Activated CD4-positive, alpha-beta T cell treated with anti-CD3 and anti-CD28 coated beads, Interleukin-2, amount 10 ng/mL, durations not matched to agents 7 days and 5 days (primary cell): ENCODE measurements at regions not wholly inside any gene's neighbourhood (a gene's known extent, or its start where the extent isn't known, plus 50 kb on each side); places are given as distances from the start of the nearest gene placed in this dataset.

Source experiments
- CTCF ChIA-PET: fragments of 350-600 bp; sonication (Branson Sonifier 250); formaldehyde crosslinking; loops from one replicate; lab custom pipeline; 2021; ENCODE audit warnings: antibody characterized with exemption; lab: Charles Lee
- POLR2A ChIA-PET: fragments of 350-600 bp; sonication (Branson Sonifier 250); formaldehyde crosslinking; loops from one replicate; lab custom pipeline; 2021; ENCODE audit warnings: antibody characterized with exemption; lab: Charles Lee
- DNase-seq: peaks from one replicate; pipeline ENCODE4 v3.0.0-alpha.2; 2020
- H3K27ac Mint-ChIP-seq: one replicate; pipeline ENCODE4 v1.8.0; 2021; ENCODE audit warnings: mild to moderate bottlenecking, moderate library complexity, mixed read lengths
- H3K27me3 Mint-ChIP-seq: one replicate; pipeline ENCODE4 v1.8.0; 2021; ENCODE audit warnings: mixed read lengths
- H3K36me3 Mint-ChIP-seq: one replicate; pipeline ENCODE4 v1.8.0; 2021; ENCODE audit warnings: low read depth, mixed read lengths
- H3K4me1 Mint-ChIP-seq: one replicate; pipeline ENCODE4 v1.8.0; 2021; ENCODE audit warnings: mixed read lengths
- H3K4me3 Mint-ChIP-seq: one replicate; pipeline ENCODE4 v1.8.0; 2021; ENCODE audit warnings: mild to moderate bottlenecking, moderate library complexity, mixed read lengths
- H3K9me3 Mint-ChIP-seq: one replicate; pipeline ENCODE4 v1.8.0; 2021; ENCODE audit warnings: mixed read lengths

- Mint-ChIP-seq H3K27ac (no peak overlapping the region), H3K4me3 (no peak overlapping the region), H3K27me3 (no peaks in the 10 kb centered on the region), H3K36me3 (no peaks in the 10 kb centered on the region), H3K9me3 (no peaks in the 10 kb centered on the region), H3K4me1 (no peaks in the 10 kb centered on the region)
- DNase-seq = no peak
- ChIA-PET POLR2A (no interaction called here), CTCF (no interaction called here)
Measured at GRCh38 chr18:38330573-38330972, 765.0 kb upstream of the CELF4 start.

DNA sequence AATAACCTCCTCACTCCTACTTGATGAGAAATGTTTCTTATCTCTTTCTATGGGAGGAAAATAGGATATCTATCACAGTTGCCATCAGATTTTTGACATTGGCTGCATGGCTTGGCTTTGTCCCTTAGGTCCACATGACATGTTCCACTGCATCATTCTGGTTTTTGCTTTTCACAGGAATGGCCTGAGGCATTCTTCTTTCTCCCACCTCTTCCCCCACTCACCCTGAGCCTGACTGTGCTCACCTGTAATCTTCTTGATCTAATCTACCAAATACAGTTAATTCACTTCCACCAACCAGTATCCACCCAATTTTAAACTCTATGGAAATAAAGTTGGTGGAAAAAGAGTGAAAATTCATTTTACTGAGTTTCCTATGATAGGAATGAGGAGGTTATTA is 763.5 kb upstream of the CELF4 start:
- no peak overlapping the region for H3K4me3 Mint-ChIP-seq
- no peak overlapping the region for H3K27ac Mint-ChIP-seq
- POLR2A ChIA-PET = no interaction called here
- H3K4me1 Mint-ChIP-seq = no peaks in the 10 kb centered on the region
- CTCF ChIA-PET = interaction anchor here (0.6 kb wide), 1 partner anchor 1465 kb away, joined by 4 read pairs; no protein-coding TSS in a partner anchor
- H3K9me3 Mint-ChIP-seq = no peaks in the 10 kb centered on the region
- H3K27me3 Mint-ChIP-seq = no peaks in the 10 kb centered on the region
- H3K36me3 Mint-ChIP-seq = no peaks in the 10 kb centered on the region
- DNase-seq = no peak

DNA sequence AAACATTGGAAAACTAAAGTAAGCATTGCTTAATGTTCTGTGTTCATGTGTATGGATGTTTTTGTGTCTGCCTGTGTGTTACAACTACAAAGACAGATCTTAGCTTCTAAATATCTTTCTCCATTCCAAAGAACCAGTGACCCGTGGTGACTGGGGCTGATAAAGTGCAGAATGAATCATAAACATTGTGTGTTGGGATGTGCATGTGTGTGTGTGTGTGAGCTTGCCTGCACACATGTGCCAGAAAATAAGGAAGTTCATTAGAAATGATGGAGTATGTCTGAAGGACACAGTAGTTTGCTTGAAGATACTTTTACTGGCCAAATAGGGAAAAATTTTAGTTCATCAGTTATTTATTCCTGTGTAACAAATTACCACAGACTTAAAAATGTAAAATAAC is 756.6 kb upstream of the CELF4 start:
- Mint-ChIP-seq H3K4me3 (no peak overlapping the region), H3K36me3 (no peaks in the 10 kb centered on the region), H3K27me3 (no peaks in the 10 kb centered on the region), H3K9me3 (no peaks in the 10 kb centered on the region), H3K27ac (no peak overlapping the region), H3K4me1 (no peaks in the 10 kb centered on the region)
- DNase-seq = no peak
- CTCF ChIA-PET = no interaction called here
- POLR2A ChIA-PET = no interaction called here

- ChIA-PET POLR2A (no interaction called here), CTCF (no interaction called here)
- Mint-ChIP-seq H3K9me3 (no peaks in the 10 kb centered on the region), H3K4me3 (no peak overlapping the region), H3K36me3 (no peaks in the 10 kb centered on the region), H3K27me3 (no peaks in the 10 kb centered on the region), H3K4me1 (no peaks in the 10 kb centered on the region), H3K27ac (no peak overlapping the region)
- no peak for DNase-seq
Measured at GRCh38 chr18:38321262-38321661, 755.7 kb upstream of the CELF4 start.

DNA sequence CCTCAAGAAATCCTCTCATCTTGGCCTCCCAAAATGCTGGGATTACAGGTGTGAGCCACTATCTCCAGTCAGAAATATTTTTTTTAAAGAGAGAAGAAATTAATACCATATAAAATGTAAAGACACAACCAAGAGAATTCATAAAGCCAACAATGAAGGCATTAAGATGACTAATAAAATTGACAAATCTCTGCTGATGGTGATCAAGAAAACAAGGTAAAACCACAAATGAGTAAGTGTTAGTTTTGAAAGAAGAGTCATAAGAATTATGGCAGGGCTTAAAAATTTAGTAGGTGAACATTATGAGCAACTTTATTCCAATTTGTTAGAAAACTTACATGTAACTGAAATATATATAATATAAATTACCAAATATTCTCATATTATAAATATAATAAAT is 752.8 kb upstream of the CELF4 start:
- POLR2A ChIA-PET = no interaction called here
- Mint-ChIP-seq H3K36me3 (no peaks in the 10 kb centered on the region), H3K27ac (no peak overlapping the region), H3K9me3 (peaks cover 9% of the 10 kb centered on the region), H3K4me1 (no peaks in the 10 kb centered on the region), H3K27me3 (no peaks in the 10 kb centered on the region), H3K4me3 (no peak overlapping the region)
- no peak for DNase-seq
- CTCF ChIA-PET = no interaction called here

DNA sequence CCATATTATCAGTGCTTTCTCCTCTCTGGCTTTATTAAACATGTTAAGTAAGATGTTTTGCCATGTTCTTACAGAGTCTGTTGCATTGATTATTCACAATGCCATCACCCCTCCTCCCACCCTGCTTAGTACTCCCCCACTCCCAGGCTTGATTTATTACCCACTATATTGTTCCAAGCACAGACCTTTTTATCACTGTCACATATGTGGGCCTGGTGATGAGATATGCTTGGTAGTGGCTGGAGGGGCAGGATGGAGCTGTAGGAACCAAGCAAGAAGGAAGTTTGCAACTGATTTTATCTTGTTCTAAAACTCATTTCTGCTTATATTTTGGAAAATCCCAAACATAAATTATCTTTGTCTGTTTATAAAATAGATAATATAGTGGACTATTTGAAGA is 748.2 kb upstream of the CELF4 start:
- ChIA-PET POLR2A (no interaction called here), CTCF (no interaction called here)
- Mint-ChIP-seq H3K4me3 (no peak overlapping the region), H3K36me3 (no peaks in the 10 kb centered on the region), H3K27ac (no peak overlapping the region), H3K9me3 (peaks cover 9% of the 10 kb centered on the region), H3K4me1 (no peaks in the 10 kb centered on the region), H3K27me3 (no peaks in the 10 kb centered on the region)
- no peak for DNase-seq

DNA sequence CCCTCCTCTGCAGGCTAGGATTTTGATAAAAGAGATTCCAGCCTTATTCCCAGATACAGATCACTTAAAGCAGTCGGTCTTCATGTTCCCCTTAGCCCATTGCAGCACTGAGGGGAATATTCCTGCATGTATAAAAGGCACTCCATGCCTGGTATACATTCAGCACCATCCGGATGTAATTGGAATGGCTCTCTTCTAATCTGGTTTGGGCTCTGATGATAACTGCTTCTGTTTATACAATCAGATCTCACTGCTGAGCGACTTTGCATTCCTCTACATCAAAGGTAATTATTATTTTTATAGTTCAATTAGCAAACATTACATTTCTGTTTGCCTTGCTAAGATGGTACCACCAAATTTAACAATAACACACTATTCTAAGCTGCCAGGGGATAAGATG is 746.9 kb upstream of the CELF4 start:
- CTCF ChIA-PET = no interaction called here
- H3K27me3 Mint-ChIP-seq = no peaks in the 10 kb centered on the region
- POLR2A ChIA-PET = no interaction called here

GRCh38 chr18:38310936-38311335 is 745.3 kb upstream of the CELF4 start:
- H3K27me3 Mint-ChIP-seq = no peaks in the 10 kb centered on the region
- no peak overlapping the region for H3K4me3 Mint-ChIP-seq
- peaks cover 9% of the 10 kb centered on the region for H3K9me3 Mint-ChIP-seq
- no peaks in the 10 kb centered on the region for H3K36me3 Mint-ChIP-seq
- CTCF ChIA-PET = no interaction called here
- DNase-seq = no peak
- no peak overlapping the region for H3K27ac Mint-ChIP-seq
- no peaks in the 10 kb centered on the region for H3K4me1 Mint-ChIP-seq
- POLR2A ChIA-PET = no interaction called here

More for the DNA sequence above, 746.9 kb upstream of the CELF4 start:
- H3K4me3 Mint-ChIP-seq = no peak overlapping the region
- peaks cover 9% of the 10 kb centered on the region for H3K9me3 Mint-ChIP-seq
- H3K4me1 Mint-ChIP-seq = no peaks in the 10 kb centered on the region
- H3K36me3 Mint-ChIP-seq = no peaks in the 10 kb centered on the region
- DNase-seq = no peak
- H3K27ac Mint-ChIP-seq = no peak overlapping the region

- Mint-ChIP-seq H3K36me3 (no peaks in the 10 kb centered on the region), H3K4me1 (no peaks in the 10 kb centered on the region), H3K9me3 (no peaks in the 10 kb centered on the region), H3K27me3 (no peaks in the 10 kb centered on the region), H3K27ac (no peak overlapping the region), H3K4me3 (no peak overlapping the region)
- ChIA-PET POLR2A (no interaction called here), CTCF (no interaction called here)
- DNase-seq = no peak
Measured at GRCh38 chr18:38307914-38308313, 742.3 kb upstream of the CELF4 start.

GRCh38 chr18:38305961-38306360 is 740.4 kb upstream of the CELF4 start:
- no peaks in the 10 kb centered on the region for H3K9me3 Mint-ChIP-seq
- no peak overlapping the region for H3K27ac Mint-ChIP-seq
- ChIA-PET CTCF (no interaction called here), POLR2A (no interaction called here)
- no peaks in the 10 kb centered on the region for H3K36me3 Mint-ChIP-seq
- no peaks in the 10 kb centered on the region for H3K27me3 Mint-ChIP-seq
- no peak overlapping the region for H3K4me3 Mint-ChIP-seq
- DNase-seq = no peak
- no peaks in the 10 kb centered on the region for H3K4me1 Mint-ChIP-seq

DNA sequence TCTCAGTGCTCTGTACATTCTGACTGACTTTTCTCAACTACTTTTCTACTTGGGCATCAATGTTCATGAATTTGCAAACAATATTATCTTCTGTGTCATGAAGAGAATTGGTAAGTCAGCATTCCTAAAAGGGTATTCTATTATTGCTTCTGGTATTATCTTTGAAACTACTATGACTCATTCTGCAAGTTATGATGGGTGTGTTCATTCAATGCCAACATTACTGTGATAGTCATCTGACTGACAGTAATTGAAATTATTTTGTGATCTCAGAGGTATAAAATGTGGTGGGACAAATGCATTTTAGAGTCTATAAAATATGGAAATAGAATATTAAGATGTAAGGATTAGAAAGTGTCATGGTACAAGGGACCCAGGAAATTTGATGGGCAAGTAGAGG is 736.0 kb upstream of the CELF4 start:
- no peaks in the 10 kb centered on the region for H3K4me1 Mint-ChIP-seq
- no peak overlapping the region for H3K4me3 Mint-ChIP-seq
- ChIA-PET CTCF (no interaction called here), POLR2A (no interaction called here)
- DNase-seq = no peak
- no peaks in the 10 kb centered on the region for H3K27me3 Mint-ChIP-seq
- H3K27ac Mint-ChIP-seq = no peak overlapping the region
- no peaks in the 10 kb centered on the region for H3K9me3 Mint-ChIP-seq
- H3K36me3 Mint-ChIP-seq = no peaks in the 10 kb centered on the region

GRCh38 chr18:38297910-38298309 is 732.3 kb upstream of the CELF4 start:
- CTCF ChIA-PET = no interaction called here
- POLR2A ChIA-PET = no interaction called here
- DNase-seq = no peak
- no peaks in the 10 kb centered on the region for H3K4me1 Mint-ChIP-seq
- no peaks in the 10 kb centered on the region for H3K36me3 Mint-ChIP-seq
- no peak overlapping the region for H3K4me3 Mint-ChIP-seq
- H3K9me3 Mint-ChIP-seq = no peaks in the 10 kb centered on the region
- no peak overlapping the region for H3K27ac Mint-ChIP-seq
- no peaks in the 10 kb centered on the region for H3K27me3 Mint-ChIP-seq

DNA sequence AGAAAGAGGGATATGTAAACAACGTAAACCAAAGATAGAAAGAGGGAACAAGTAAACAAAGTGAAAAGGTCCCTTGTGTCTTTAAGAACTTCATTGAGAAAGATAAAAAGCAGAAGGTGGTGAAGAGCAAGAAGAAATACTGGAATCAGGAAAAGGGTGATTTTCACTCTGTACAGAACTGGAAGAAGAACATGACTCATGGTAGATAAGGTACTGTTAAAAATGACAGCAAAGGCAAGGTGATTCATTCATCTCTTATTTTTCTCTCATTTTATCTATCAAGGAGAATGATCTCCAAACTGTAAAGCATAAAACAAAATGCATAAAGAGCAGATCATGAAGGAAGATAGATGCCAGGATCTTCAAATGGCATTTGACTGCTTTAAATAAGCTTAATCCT is 724.6 kb upstream of the CELF4 start:
- no peaks in the 10 kb centered on the region for H3K27me3 Mint-ChIP-seq
- H3K4me1 Mint-ChIP-seq = no peaks in the 10 kb centered on the region
- POLR2A ChIA-PET = no interaction called here
- H3K9me3 Mint-ChIP-seq = no peaks in the 10 kb centered on the region
- no peak overlapping the region for H3K27ac Mint-ChIP-seq
- CTCF ChIA-PET = no interaction called here
- no peak overlapping the region for H3K4me3 Mint-ChIP-seq
- no peaks in the 10 kb centered on the region for H3K36me3 Mint-ChIP-seq
- no peak for DNase-seq

GRCh38 chr18:38284972-38285371 is 719.4 kb upstream of the CELF4 start:
- H3K27ac Mint-ChIP-seq = no peak overlapping the region
- ChIA-PET POLR2A (no interaction called here), CTCF (no interaction called here)
- H3K36me3 Mint-ChIP-seq = no peaks in the 10 kb centered on the region
- no peaks in the 10 kb centered on the region for H3K9me3 Mint-ChIP-seq
- H3K27me3 Mint-ChIP-seq = no peaks in the 10 kb centered on the region
- no peak overlapping the region for H3K4me3 Mint-ChIP-seq
- DNase-seq = no peak
- H3K4me1 Mint-ChIP-seq = no peaks in the 10 kb centered on the region
